Activated CD4-positive, alpha-beta T cell treated with anti-CD3 and anti-CD28 coated beads, Interleukin-2, amount 50 U/mL, for 16 hours (primary cell): ENCODE measurements at regions not wholly inside any gene's neighbourhood (a gene's known extent, or its start where the extent isn't known, plus 50 kb on each side); places are given as distances from the start of the nearest gene placed in this dataset.

ENCODE experiments used
- DNase-seq: peaks from one replicate; pipeline ENCODE4 v3.0.0-alpha.2; 2020

DNA sequence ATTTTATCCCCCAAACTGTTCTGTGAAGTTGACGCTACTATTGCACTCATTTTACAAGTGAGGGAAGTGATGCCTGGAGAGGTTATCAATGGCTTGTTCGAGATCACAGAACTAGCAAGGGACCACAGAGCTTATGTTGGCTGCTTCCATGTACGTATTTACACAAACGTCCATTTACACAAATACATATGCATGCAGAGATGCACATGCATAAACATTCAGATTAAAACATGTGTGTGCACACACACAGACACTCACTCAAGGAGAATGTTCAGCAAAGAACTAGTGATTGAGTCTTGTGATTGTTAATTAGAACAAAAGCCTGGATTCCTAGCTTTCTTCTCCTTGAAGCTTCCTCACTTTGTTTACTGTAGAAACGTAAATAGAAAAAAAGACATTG, 321.5 kb upstream of the CHD6 start:
- DNase-seq, result no peak

- DNase-seq, result no peak
These were observed 320.2 kb upstream of the CHD6 start for GRCh38 chr20:41938353-41938752.

GRCh38 chr20:41935259-41935791, 317.1 kb upstream of the CHD6 start:
- DNase-seq, result no peak

DNA sequence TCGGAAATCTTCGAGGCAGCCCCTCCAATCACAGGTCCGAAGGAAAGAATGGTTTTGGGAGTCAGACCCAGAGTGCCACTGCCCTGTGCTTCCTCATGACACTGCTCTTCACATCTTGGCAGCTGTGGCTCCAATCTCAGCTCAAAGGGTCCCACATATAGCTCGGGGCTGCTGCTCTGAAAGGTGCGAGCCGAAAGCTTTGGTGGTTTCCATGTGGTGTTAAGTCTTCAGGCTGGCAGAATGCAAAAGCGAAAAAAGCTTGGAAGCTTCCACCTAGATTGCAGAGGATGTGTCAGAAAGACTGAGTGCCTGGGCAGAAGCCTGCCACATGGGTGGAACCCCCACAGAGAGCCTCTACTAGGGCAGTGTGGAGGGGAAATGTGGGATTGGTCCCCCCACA, 314.3 kb upstream of the CHD6 start:
- DNase-seq, result no peak

DNA sequence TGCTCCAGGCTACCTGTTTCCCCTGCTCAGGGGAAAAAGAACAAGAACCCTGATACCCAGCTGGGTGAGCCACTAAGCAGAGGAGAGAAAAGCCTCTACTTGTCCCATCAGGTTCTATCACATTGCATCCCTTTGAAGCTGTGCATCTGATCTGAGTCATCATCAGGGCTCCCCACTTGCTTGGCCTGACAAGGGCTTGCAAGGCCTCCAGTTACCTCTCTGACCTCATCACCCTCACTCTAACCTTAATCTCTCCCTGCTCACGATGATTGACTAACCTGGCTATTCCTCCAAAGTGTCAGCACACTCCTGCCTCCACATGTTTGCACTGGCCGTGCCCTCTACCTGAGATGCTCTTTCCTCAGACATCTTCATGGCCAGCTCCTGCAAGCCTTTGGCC, 309.5 kb upstream of the CHD6 start:
- no peak for DNase-seq

GRCh38 chr20:41927189-41927588, 309.0 kb upstream of the CHD6 start:
- no peak for DNase-seq

DNA sequence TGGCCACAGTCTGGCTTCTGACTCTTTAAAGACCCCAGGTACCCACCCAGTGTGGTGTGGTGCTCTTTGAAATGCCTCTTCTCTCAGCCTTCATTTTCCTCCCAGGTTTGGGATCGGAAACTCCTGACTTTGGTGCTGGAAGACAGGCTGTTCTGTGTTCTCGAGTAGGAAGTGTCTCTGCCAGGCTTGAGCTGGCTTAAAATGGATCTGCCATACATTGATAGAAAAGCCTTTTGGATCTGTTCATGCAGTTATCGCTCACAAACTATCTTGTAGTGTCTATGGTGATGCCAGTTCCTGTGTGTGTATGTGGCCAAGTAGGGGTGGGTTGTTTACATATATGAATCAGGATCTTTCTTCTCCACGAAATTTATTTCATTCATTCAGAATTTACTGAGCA, 307.3 kb upstream of the CHD6 start:
- DNase-seq, result no peak

GRCh38 chr20:41923624-41924023, 305.4 kb upstream of the CHD6 start:
- DNase-seq, result no peak

- DNase-seq, result no peak
These were observed 295.0 kb upstream of the CHD6 start for GRCh38 chr20:41913146-41913545.

DNA sequence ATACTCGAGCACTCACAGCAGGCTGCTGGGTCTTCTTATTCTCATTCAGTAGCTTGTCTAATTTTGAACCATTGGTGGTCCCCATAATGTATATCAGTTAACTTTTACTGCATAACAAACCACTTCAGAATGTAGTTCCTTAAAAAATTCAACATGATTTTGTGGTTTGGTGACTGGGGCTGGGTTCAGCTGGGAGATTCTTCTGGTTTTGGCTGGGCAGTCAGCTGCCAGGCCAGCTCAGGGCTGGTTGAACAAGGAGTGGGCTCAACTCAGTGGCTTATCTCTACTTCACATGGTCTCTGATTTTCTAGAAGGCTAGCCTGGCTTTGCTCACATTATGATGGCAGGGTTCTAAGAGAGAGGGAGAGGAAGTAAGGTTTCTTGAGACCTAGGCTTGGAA, 292.4 kb upstream of the CHD6 start:
- DNase-seq, result no peak

DNA sequence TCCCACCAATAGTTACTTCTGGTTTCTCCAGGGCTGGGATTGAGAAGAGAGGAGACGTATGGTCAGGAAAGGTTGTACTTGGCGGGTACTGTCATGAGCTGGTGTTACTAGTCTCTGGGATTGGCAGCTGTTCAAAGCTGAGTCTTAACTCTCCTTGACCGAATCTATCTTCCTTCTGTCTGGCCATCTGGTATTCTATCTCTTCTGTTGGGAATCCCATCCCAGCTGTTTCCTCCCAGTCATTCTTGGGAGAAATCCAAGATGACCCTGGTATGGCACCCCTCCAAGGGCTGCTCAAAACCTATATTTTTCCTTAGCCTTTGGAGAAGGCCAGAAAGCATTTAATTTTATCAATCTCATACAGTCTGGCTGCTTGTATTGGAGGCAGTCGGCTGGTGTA, 287.0 kb upstream of the CHD6 start:
- DNase-seq, result no peak

- DNase-seq, result no peak
These were observed 285.4 kb upstream of the CHD6 start for GRCh38 chr20:41903586-41903985.

DNA sequence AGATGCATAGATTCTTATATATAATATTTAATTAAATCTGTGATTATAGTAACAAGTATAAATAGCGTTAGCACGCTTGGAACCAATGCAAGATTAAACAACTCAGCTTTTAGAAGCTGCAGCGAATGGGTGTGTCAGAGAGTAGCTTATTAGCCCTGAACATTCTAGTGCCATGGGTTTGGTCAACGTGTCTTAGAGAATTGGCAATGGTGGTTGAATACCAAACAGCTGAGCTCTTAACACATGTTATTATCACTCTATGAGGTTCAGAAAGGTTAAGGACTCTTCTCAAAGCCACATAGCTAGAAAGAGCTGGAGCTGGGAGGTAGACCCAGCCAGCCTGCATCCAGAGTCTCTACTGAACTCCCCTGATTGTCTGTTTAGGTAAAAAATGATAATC, 284.2 kb upstream of the CHD6 start:
- DNase-seq, result no peak

GRCh38 chr20:41900201-41900691, 282.1 kb upstream of the CHD6 start:
- no peak for DNase-seq

DNA sequence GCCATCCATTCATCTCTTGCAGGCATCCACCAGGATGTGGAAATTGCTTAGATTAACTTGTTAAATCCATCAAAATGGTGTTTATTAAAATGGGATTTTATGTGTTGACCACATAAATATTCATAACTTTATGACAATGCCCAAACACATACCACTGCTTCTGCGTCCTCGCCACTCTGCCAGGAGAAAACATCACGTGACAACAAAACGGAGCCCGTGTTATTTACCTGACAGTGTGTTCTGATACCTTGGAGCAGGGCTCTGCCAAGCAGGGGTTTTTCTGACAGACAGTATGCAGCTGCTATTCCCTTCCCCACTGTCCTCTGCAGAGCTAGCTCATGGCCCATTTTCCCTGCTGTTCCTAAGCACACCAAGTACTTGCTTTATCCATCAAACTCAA, 279.5 kb upstream of the CHD6 start:
- DNase-seq, result no peak

DNA sequence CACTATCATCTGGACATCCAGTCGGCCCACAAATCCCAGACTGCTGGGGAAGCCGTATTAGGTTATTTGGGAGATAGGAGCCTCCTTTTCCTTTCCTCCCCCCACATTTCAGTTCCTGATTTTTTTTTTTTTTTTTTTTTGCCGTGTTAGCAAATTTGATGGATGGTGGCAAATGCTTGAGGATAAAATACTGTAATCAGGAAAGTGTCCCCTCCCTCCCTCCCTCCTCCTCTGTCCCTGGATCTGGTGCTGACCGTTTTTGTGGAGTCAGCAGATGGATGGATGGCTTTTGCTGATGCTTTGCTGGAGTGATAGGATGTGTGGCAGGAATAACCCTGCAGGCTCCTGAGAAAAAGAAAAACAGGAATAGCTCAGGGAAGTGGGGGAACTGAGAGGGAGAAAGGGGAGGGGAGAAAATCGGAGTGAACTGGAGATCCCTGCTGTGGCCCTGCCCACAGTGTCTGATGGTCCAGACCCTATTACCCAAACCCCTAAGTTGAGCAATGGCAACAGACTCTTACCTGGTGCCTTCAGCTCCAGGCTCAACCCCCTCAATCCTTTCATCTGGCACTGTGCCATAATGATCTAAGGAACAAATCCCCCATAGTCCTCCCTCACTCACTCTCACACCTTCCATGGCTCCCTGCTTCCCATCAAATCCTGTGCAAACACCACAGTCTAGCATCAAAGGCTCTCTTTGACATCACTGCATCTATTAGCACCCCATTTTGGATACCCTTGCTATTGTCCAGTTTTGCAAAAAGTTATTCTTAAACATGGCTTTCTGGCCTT, 277.3 kb upstream of the CHD6 start:
- no peak for DNase-seq

- DNase-seq, result no peak
These were observed 276.2 kb upstream of the CHD6 start for GRCh38 chr20:41894255-41894963.

DNA sequence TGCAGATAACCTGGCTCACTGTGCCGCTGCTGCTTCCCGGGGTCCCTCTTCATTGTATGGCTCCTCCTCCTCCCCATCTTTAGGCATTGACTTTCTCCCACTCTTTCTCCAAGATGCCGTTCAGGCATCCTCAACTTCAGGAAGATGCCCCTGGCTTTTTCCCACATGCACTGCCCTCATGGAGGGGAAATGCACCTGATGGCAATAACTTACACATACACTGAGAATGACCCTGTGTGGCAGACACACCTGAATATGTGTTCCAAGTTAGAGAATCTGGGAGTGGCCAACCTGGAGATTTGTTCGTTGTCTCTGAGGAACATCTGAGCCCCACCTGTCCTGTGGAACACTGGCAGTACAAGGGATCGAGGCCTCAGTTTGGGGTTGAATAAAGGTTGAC, 273.9 kb upstream of the CHD6 start:
- DNase-seq, result no peak

DNA sequence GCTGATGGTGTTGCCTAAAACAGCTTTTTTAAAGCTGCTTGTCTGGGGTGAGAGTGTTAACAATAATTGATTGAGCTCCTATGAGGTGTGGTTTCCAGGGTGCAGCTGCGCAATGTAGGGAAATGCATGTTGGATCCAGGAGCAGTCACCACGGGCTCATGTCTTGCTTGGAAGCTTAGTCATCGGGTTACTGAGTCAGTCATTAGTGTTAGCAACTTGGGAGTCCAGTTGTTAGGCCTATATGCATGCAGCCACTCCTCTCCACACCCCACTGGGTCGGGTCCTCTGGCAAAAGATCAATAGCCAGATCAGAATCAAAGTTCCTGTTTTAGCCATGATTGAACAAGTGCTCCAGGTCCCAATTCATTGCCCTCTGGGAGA, 271.7 kb upstream of the CHD6 start:
- DNase-seq, result no peak

GRCh38 chr20:41889126-41889843, 271.1 kb upstream of the CHD6 start:
- no peak for DNase-seq

DNA sequence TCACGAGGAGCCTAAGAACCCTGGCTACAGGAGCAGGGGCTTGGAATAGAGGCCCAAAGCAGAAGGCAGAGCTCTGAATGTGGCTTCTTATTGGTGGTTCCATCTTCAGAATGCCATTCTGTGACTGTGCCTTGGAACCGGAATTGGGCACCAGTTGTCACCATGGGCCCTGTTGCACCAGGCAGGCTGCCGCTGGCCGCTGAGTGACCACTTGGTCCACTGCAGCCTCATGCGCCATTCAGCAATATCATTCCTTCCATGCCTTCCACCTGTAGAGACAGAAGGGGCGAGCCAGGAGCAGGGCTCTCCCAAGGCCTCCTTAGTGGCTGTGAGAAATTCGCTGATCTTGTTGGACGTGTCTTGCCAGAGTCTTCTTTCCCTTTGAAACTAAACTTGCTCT, 270.3 kb upstream of the CHD6 start:
- DNase-seq, result no peak

DNA sequence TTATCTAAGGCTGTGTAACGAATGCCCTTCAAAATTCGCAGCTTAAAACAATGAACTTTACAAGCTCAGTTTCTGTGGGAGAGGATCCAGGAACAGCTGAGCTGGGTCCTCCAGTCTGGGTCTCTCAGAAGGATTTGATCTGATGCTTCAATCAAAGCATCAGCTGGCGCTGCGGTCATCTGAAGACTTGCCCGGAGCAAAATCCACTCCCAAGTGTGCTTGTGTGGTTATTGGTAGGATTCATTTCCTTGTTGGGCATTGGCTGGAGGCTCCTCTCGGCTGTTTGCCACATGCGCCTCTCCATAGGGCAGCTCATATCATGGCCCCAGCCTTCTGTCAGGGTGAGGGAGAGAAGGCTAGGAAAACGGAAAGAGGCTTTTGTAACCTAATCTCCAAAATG, 269.3 kb upstream of the CHD6 start:
- no peak for DNase-seq

GRCh38 chr20:41881466-41882046, 263.4 kb upstream of the CHD6 start:
- no peak for DNase-seq
